Caco-2 (cell line): ENCODE measurements at regions not wholly inside any gene's neighbourhood (a gene's known extent, or its start where the extent isn't known, plus 50 kb on each side); places are given as distances from the start of the nearest gene placed in this dataset.

Source experiments
- BruUV-seq: library from RNA; stranded (reverse); fragments of 400-500 nt; replicated peaks from 2 replicates; lab custom pipeline; 2021; lab: Mats Ljungman, UMichigan
- CTCF ChIA-PET: fragments of 300-600 bp; sonication (Branson Sonifier 250); formaldehyde crosslinking; loops from one replicate; lab custom pipeline; 2022; ENCODE audit warnings: antibody characterized with exemption; lab: Charles Lee
- POLR2A ChIA-PET: fragments of 300-600 bp; sonication (Branson Sonifier 250); formaldehyde crosslinking; loops from one replicate; lab custom pipeline; 2022; ENCODE audit warnings: antibody characterized with exemption; lab: Charles Lee
- DNase-seq, 2 experiments: peaks; one replicate each; pipeline versions ENCODE4 v3.0.0 to v3.0.0-alpha.2; 2020 to 2022
- H3K27me3 ChIP-seq: replicated peaks from 2 replicates; pipeline ENCODE4 v1.6.0; 2011; ENCODE audit warnings: low read length; ENCODE audit not compliant: control insufficient read depth, insufficient read depth
- H3K36me3 ChIP-seq: 2 replicates; pipeline ENCODE4 v1.5.1; 2011; ENCODE audit warnings: low read length; ENCODE audit not compliant: control insufficient read depth, insufficient read depth
- H3K4me1 ChIP-seq: fragments of 250-450 bp; sonication (Bioruptor Pico); 2 replicates; pipeline ENCODE4 v1.5.1; 2020; ENCODE audit warnings: mild to moderate bottlenecking
- H3K4me3 ChIP-seq: 2 replicates; pipeline ENCODE4 v1.5.1; 2011; ENCODE audit warnings: low read depth, mild to moderate bottlenecking, control low read depth, low read length
- H3K9me3 ChIP-seq: fragments of 250-450 bp; sonication (Bioruptor Pico); 2 replicates; pipeline ENCODE4 v1.5.1; 2020; ENCODE audit warnings: mild to moderate bottlenecking, moderate library complexity
- H3K27ac Mint-ChIP-seq: one replicate; pipeline ENCODE4 v1.8.0; 2022; ENCODE audit warnings: mixed read lengths; ENCODE audit not compliant: unreplicated experiment
- H3K27me3 Mint-ChIP-seq: one replicate; pipeline ENCODE4 v1.8.0; 2022; ENCODE audit warnings: mixed read lengths; ENCODE audit not compliant: insufficient read depth, unreplicated experiment
- H3K36me3 Mint-ChIP-seq: one replicate; pipeline ENCODE4 v1.8.0; 2022; ENCODE audit warnings: mild to moderate bottlenecking, mixed read lengths; ENCODE audit not compliant: insufficient read depth, unreplicated experiment
- H3K4me1 Mint-ChIP-seq: one replicate; pipeline ENCODE4 v1.8.0; 2022; ENCODE audit warnings: low read depth, mixed read lengths; ENCODE audit not compliant: unreplicated experiment
- H3K4me3 Mint-ChIP-seq: one replicate; pipeline ENCODE4 v1.8.0; 2022; ENCODE audit warnings: mild to moderate bottlenecking, moderate library complexity, mixed read lengths; ENCODE audit not compliant: unreplicated experiment
- H3K9me3 Mint-ChIP-seq: one replicate; pipeline ENCODE4 v1.8.0; 2022; ENCODE audit warnings: mixed read lengths; ENCODE audit not compliant: unreplicated experiment
- intact Hi-C: fragments of 100-400 bp; cut with micrococcal nuclease; formaldehyde crosslinking; loops from one replicate; pipeline ENCODE4 v1.10.0; 2022; ENCODE audit not compliant: unreplicated experiment
- TF ChIP-seq, protein P1 (sequence below), 2 experiments: fragments of 200-600 bp in 1 of 2; IDR thresholded peaks; 1 replicate in 1 of 2; 2 replicates in 1 of 2; pipeline versions ENCODE4 v1.5.1 to v1.8.0; 2011 to 2022; ENCODE audit warnings: antibody characterized with exemption in 1 of 2, control low read depth in 1 of 2, inconsistent platforms in 1 of 2, low read depth in 1 of 2, low read length in 1 of 2, mild to moderate bottlenecking in 1 of 2, moderate library complexity in 1 of 2; ENCODE audit not compliant: insufficient read depth in 1 of 2, severe bottlenecking in 1 of 2, unreplicated experiment in 1 of 2

DNA sequence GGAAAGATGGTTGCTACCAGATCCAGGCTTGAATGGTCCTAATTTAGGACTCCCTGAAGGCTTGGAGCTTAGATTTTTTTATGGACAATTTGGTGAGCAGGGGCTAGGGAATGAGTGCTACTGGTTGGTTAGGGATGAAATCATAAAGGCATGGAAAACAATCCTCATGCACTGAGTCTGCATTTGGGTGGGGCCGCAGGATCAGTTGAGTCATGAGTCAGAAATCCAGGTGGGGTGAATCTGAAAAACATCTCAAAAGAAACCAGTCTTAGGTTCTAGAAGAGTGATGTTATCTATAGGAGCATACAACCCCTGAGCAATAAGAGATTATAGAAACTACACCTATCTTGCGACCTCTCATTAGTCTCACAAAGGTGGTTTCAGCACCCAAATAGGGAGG, 300.0 kb downstream of the KIF4B start:
- CTCF ChIA-PET: no interaction called here
- no peaks in the 10 kb centered on the region for H3K36me3 Mint-ChIP-seq
- intact Hi-C loops: no loop called here

DNA sequence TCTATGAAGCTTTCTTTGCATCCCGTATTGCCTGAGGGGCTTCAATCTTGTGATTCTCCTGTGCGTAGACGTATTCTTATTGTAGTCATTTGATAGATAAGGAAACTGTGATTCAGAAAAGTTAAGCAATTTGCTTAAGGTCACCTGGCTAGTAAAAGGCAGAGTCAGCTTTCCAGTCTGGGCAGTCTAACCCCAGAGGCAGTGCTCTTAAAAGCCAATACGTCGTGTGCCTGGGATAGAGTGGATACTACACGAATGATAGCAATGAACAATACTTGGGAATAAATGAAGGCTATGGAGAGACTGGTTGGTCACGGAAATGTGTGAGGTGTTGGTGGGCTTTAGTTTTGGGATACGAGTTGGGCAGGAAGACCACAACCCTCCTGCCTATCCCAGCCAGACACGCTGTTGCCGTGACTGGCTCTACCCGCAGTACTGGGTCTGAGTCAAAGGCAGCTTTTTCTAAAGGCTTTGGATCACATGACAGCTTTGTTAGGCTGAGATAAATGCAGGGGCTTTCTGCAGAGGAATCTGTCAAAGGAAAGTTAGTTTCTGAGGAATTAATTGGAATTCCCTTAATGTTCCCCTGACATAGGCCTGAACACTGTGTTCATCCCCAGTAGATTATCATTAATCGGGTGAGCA, 302.6 kb downstream of the KIF4B start:
- H3K9me3 Mint-ChIP-seq: no peaks in the 10 kb centered on the region
- no peaks in the 10 kb centered on the region for H3K4me1 Mint-ChIP-seq
- Histone ChIP-seq H3K36me3 (no peaks in the 10 kb centered on the region), H3K9me3 (no peaks in the 10 kb centered on the region), H3K27me3 (no peaks in the 10 kb centered on the region), H3K4me1 (no peaks in the 10 kb centered on the region), H3K4me3 (no peak overlapping the region)
- H3K27ac Mint-ChIP-seq: no peak overlapping the region
- ChIA-PET CTCF (no interaction called here), POLR2A (no interaction called here)
- intact Hi-C loops: no loop called here
- no peaks in the 10 kb centered on the region for H3K36me3 Mint-ChIP-seq
- BruUV-seq: no TSS peak
- TF ChIP-seq, protein P1, sequence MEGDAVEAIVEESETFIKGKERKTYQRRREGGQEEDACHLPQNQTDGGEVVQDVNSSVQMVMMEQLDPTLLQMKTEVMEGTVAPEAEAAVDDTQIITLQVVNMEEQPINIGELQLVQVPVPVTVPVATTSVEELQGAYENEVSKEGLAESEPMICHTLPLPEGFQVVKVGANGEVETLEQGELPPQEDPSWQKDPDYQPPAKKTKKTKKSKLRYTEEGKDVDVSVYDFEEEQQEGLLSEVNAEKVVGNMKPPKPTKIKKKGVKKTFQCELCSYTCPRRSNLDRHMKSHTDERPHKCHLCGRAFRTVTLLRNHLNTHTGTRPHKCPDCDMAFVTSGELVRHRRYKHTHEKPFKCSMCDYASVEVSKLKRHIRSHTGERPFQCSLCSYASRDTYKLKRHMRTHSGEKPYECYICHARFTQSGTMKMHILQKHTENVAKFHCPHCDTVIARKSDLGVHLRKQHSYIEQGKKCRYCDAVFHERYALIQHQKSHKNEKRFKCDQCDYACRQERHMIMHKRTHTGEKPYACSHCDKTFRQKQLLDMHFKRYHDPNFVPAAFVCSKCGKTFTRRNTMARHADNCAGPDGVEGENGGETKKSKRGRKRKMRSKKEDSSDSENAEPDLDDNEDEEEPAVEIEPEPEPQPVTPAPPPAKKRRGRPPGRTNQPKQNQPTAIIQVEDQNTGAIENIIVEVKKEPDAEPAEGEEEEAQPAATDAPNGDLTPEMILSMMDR (IDR thresholded peaks at IDR 0.05; ENCODE audit: insufficient read depth in 1 of 2, low read depth in 1 of 2, low read length in 1 of 2, severe bottlenecking in 1 of 2, unreplicated experiment in 1 of 2): no peak
- H3K27me3 Mint-ChIP-seq: no peaks in the 10 kb centered on the region
- no peak overlapping the region for H3K4me3 Mint-ChIP-seq
- DNase-seq: no peak

More for the DNA sequence above, 300.0 kb downstream of the KIF4B start:
- Mint-ChIP-seq H3K4me1 (no peaks in the 10 kb centered on the region), H3K9me3 (no peaks in the 10 kb centered on the region), H3K27ac (no peak overlapping the region), H3K4me3 (no peak overlapping the region), H3K27me3 (no peaks in the 10 kb centered on the region)
- DNase-seq: no peak
- no peaks in the 10 kb centered on the region for H3K9me3 ChIP-seq
- no peaks in the 10 kb centered on the region for H3K4me1 ChIP-seq
- POLR2A ChIA-PET: no interaction called here
- no peaks in the 10 kb centered on the region for H3K27me3 ChIP-seq
- no TSS peak for BruUV-seq
- H3K36me3 ChIP-seq: no peaks in the 10 kb centered on the region
- H3K4me3 ChIP-seq: no peak overlapping the region
- TF ChIP-seq, protein P1 (IDR thresholded peaks at IDR 0.05; ENCODE audit: insufficient read depth in 1 of 2, low read depth in 1 of 2, low read length in 1 of 2, severe bottlenecking in 1 of 2, unreplicated experiment in 1 of 2): no peak

DNA sequence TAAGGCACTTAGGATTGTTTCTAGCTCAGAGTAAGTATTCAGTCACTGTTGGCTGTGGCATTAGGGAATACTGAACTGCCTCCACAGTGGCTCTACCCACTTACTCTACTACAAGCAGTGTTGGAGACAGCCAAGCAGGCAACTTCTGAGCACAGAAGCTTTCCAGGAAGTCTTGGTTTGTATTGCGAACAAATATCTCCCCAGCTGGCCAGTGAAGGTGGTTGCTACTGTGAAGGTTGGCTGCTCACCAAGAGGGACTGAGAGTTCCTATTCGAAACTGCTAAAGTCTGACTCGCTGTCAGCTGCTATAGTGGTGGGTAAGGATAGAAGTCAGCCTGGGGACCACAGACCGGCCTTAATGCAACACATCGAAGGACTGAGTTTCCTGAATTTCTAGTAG, 319.1 kb downstream of the KIF4B start:
- ChIA-PET CTCF (no interaction called here), POLR2A (no interaction called here)
- DNase-seq: no peak
- intact Hi-C loops: no loop called here
- TF ChIP-seq, protein P1 (IDR thresholded peaks at IDR 0.05; ENCODE audit: insufficient read depth in 1 of 2, low read depth in 1 of 2, low read length in 1 of 2, severe bottlenecking in 1 of 2, unreplicated experiment in 1 of 2): no peak
- BruUV-seq: no TSS peak
- Histone ChIP-seq H3K36me3 (no peaks in the 10 kb centered on the region), H3K4me3 (no peak overlapping the region), H3K4me1 (no peaks in the 10 kb centered on the region), H3K9me3 (0 out of 2 replicates have a peak, but pooled peaks cover 4% of the 10 kb centered on the region), H3K27me3 (no peaks in the 10 kb centered on the region)
- Mint-ChIP-seq H3K27me3 (peaks cover 3% of the 10 kb centered on the region), H3K4me3 (no peak overlapping the region), H3K36me3 (no peaks in the 10 kb centered on the region), H3K4me1 (no peaks in the 10 kb centered on the region), H3K9me3 (no peaks in the 10 kb centered on the region), H3K27ac (no peak overlapping the region)
